ENCODE measurements at regions not wholly inside any gene's neighbourhood (a gene's known extent, or its start where the extent isn't known, plus 50 kb on each side); places are given as distances from the start of the nearest gene placed in this dataset.

GRCh38 chr1:10860682-10861081, 64.2 kb upstream of the CASZ1 start:
- H3K4me3 ChIP-seq (ENCODE audit: low read depth, low read length), result no peak overlapping the region
- TF ChIP-seq, protein P1, sequence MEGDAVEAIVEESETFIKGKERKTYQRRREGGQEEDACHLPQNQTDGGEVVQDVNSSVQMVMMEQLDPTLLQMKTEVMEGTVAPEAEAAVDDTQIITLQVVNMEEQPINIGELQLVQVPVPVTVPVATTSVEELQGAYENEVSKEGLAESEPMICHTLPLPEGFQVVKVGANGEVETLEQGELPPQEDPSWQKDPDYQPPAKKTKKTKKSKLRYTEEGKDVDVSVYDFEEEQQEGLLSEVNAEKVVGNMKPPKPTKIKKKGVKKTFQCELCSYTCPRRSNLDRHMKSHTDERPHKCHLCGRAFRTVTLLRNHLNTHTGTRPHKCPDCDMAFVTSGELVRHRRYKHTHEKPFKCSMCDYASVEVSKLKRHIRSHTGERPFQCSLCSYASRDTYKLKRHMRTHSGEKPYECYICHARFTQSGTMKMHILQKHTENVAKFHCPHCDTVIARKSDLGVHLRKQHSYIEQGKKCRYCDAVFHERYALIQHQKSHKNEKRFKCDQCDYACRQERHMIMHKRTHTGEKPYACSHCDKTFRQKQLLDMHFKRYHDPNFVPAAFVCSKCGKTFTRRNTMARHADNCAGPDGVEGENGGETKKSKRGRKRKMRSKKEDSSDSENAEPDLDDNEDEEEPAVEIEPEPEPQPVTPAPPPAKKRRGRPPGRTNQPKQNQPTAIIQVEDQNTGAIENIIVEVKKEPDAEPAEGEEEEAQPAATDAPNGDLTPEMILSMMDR (IDR thresholded peaks at IDR 0.05; ENCODE audit: low read depth, low read length, missing control alignments), result no peak
- DNase-seq (ENCODE audit: low read depth), result no peak
- in situ Hi-C loops (cut with HindIII; ENCODE audit: low sequenced_read_pairs), result no loop called here

DNA sequence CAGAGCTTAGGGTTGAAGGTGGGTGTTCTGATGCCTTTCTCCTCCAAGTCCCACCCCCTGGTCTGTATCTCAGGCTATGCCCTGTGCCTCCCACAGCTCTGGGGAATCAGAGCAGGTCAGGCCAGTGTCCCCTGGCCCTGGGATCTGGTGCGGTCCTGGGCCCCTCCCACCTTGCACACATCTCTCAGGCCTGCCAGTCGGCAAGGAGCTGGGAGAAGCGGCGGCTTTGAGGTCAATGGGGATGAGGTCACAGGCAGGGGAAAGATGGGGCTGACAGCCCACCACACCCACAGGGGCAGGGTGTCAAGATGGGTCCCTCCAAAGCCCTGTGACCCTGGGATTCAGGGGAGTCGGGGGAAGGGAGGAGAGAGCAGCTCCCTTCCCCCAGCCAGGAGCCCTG, 65.4 kb upstream of the CASZ1 start:
- no peak overlapping the region for H3K4me3 ChIP-seq (ENCODE audit: low read depth, low read length)
- TF ChIP-seq, protein P1 (IDR thresholded peaks at IDR 0.05; ENCODE audit: low read depth, low read length, missing control alignments), result no peak
- in situ Hi-C loops (cut with HindIII; ENCODE audit: low sequenced_read_pairs), result no loop called here
- DNase-seq (ENCODE audit: low read depth), result no peak

GRCh38 chr1:10862743-10863335, 66.4 kb upstream of the CASZ1 start:
- DNase-seq (ENCODE audit: low read depth), result no peak
- H3K4me3 ChIP-seq (ENCODE audit: low read depth, low read length), result no peak overlapping the region
- in situ Hi-C loops (cut with HindIII; ENCODE audit: low sequenced_read_pairs), result no loop called here
- TF ChIP-seq, protein P1 (IDR thresholded peaks at IDR 0.05; ENCODE audit: low read depth, low read length, missing control alignments), result no peak

DNA sequence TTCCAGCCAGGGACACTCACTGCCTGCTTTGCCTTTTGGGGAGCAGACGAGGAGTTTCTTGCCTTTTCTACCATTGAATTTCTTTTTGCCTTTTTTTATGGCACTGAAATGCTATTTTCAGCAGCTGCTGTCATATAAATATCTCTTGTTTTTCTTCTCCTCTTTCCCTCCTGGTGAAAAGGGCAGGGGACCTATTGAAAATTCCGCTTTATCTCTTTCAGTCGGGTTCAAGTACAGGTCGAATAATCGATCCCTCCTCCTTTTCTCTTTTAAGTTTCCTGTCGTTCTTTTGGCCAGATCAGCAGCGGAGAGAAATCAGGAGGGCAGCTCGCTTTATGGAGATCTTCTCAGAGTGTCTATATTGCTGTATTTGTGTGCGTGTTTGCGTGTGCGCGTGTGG, 67.4 kb upstream of the CASZ1 start:
- in situ Hi-C loops (cut with HindIII; ENCODE audit: low sequenced_read_pairs), result no loop called here
- no peak overlapping the region for H3K4me3 ChIP-seq (ENCODE audit: low read depth, low read length)
- TF ChIP-seq, protein P1 (IDR thresholded peaks at IDR 0.05; ENCODE audit: low read depth, low read length, missing control alignments), result no peak
- DNase-seq (ENCODE audit: low read depth), result no peak

DNA sequence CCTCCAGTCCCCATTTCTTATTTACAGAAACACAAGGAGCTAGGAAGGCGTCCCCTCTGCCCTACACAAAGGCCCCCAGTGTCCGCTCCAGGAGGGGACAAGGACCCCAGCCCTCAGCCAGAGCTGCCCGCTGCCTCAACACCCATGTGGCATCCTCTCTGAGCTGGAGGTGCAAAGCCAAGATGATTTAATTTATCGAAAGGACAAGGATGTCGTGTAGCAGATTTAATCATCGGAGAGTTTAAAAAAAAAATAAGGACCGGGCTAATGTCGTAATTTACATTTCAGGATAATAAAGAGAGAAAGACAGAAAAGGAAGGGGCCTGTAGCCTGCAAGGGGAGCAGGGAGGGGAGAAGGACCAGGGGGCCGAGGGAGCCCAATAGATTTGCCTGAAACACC, 68.3 kb upstream of the CASZ1 start:
- in situ Hi-C loops (cut with HindIII; ENCODE audit: low sequenced_read_pairs), result no loop called here

DNA sequence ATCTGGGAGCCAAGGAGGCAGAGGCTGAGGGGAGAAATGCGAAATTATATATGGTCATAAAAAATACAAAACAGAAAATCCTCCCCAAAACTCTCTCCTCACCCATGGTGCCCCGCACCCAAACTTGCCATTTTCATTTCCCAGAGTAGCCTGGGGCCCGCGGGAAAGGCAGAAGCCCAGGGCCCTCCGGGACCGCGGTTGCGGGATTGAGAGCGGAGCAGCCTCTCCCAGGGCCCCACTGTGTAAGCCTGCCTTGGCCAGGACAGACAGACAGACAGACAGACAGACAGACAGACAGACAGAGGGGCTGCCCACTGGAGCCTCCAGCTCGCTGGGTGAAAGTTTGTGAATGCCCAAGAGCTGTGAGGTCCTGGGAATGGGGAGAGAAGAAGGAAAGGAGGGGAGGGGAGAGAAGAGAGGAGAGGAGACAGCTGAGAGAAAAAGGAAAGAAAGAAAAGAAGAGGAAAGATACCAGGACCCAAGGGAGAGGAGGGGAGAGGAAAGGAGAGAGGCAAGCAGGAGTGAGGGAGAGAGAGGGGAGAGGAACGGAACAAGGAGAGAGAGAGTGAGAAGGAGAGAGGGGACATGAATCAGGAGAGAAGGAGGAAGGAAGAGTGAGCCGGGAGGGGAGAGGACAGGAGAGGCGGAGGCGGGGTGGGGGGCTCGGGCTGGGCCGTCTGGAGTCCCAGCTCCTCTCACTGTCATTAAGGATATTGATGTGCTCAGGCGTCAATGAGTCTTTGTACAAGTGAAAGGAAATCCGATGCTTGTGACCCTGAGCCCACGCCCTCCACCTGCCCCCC, 69.3 kb upstream of the CASZ1 start:
- no peak overlapping the region for H3K4me3 ChIP-seq (ENCODE audit: low read depth, low read length)
- in situ Hi-C loops (cut with HindIII; ENCODE audit: low sequenced_read_pairs), result no loop called here
- TF ChIP-seq, protein P1 (IDR thresholded peaks at IDR 0.05; ENCODE audit: low read depth, low read length, missing control alignments), result no peak
- DNase-seq (ENCODE audit: low read depth), result no peak

More for the DNA sequence above, 68.3 kb upstream of the CASZ1 start:
- no peak overlapping the region for H3K4me3 ChIP-seq (ENCODE audit: low read depth, low read length)
- TF ChIP-seq, protein P1 (IDR thresholded peaks at IDR 0.05; ENCODE audit: low read depth, low read length, missing control alignments), result no peak
- no peak for DNase-seq (ENCODE audit: low read depth)

All from astrocyte of the cerebellum (primary cell).